Esophagus muscularis mucosa (tissue), 4 donors: ENCODE measurements at regions not wholly inside any gene's neighbourhood (a gene's known extent, or its start where the extent isn't known, plus 50 kb on each side); places are given as distances from the start of the nearest gene placed in this dataset.

Experiments used
- DNase-seq: peaks from one replicate; pipeline ENCODE4 v3.0.0-alpha.2; 2017; ENCODE audit errors: extremely low spot score
- H3K27ac ChIP-seq, 4 donors: fragments of 200-600 bp; sonication (generic); replicated peaks in 1 of 4; 1 replicate in 3 of 4; 2 replicates in 1 of 4; pipeline ENCODE4 v1.5.1; 2016 to 2019; ENCODE audit warnings: mild to moderate bottlenecking in 1 of 4
- H3K27me3 ChIP-seq, 4 donors: fragments of 200-600 bp; sonication (generic); one replicate each; pipeline versions ENCODE4 v1.5.1 to v1.6.0; 2016 to 2019
- H3K36me3 ChIP-seq, 4 donors: fragments of 200-600 bp; sonication (generic); one replicate each; pipeline ENCODE4 v1.5.1; 2016 to 2019
- H3K4me1 ChIP-seq, 4 donors: fragments of 200-600 bp; sonication (generic); one replicate each; pipeline ENCODE4 v1.5.1; 2016 to 2019
- H3K4me3 ChIP-seq, 4 donors: fragments of 200-600 bp; sonication (generic); 1 replicate in 2 of 4; 2 replicates in 2 of 4; pipeline ENCODE4 v1.5.1; 2016 to 2019; ENCODE audit warnings: mild to moderate bottlenecking in 4 of 4, moderate library complexity in 1 of 4
- H3K9me3 ChIP-seq, 4 donors: fragments of 200-600 bp; sonication (generic); 1 replicate in 3 of 4; 2 replicates in 1 of 4; pipeline ENCODE4 v1.5.1; 2016 to 2019
- EP300 ChIP-seq: sonication (generic); formaldehyde crosslinking; IDR thresholded peaks from one replicate; pipeline ENCODE4 v1.6.1; 2017; ENCODE audit warnings: antibody characterized with exemption
- POLR2A ChIP-seq: fragments of 450-650 bp; IDR thresholded peaks from one replicate; pipeline ENCODE4 v1.6.1; 2017; ENCODE audit warnings: antibody characterized with exemption, moderate library complexity, mild to moderate bottlenecking, low read depth
- POLR2AphosphoS5 ChIP-seq, 2 donors: sonication (generic); formaldehyde crosslinking; IDR thresholded peaks; one replicate each; pipeline ENCODE4 v1.6.1; 2017; ENCODE audit warnings: antibody characterized with exemption in 2 of 2
- WGBS: methylation state at CpG from one replicate; pipeline ENCODE4 v1.1.5; 2018; 5-methylcytosine and 5-hydroxymethylcytosine counted together
- intact Hi-C: fragments of 100-400 bp; cut with DNase I; formaldehyde crosslinking; loops from one replicate; pipeline ENCODE4 v1.15.1; 2023
- TF ChIP-seq, protein P1 (sequence below), 3 experiments: fragments of 200-600 bp in 2 of 3; fragments of 450-650 bp in 1 of 3; sonication (generic) in 2 of 3; IDR thresholded peaks; one replicate each; pipeline ENCODE4 v1.5.1; 2017 to 2019; ENCODE audit warnings: antibody characterized with exemption in 3 of 3, mild to moderate bottlenecking in 2 of 3, moderate library complexity in 1 of 3

DNA sequence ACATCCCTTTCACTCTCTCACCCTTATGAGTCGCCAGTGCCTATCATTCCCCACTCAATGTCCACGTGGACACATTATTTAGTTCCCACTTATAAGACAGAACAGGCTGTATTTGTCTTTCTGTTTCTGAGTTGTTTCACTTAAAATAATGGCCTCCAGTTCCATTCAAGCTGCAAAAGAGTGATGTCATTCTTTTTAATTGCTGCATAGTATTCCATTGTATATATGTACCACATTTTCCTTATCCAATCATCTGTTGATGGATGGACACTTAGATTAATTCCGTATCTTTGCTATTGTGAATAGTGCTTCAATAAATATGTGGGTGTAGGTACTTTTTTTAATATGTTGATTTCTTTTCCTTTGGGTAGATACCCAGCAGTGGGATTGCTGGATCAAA, 79.1 kb downstream of the ZNF365 start:
- intact Hi-C loops = no loop called here
- peaks cover 0 to 5% (median 0%) of the 10 kb centered on the region in 4 donors for H3K4me1 ChIP-seq
- no peak for TF ChIP-seq EP300
- TF ChIP-seq POLR2AphosphoS5 (IDR thresholded peaks at IDR 0.05) = no peak
- no peak for TF ChIP-seq POLR2A
- TF ChIP-seq, protein P1, sequence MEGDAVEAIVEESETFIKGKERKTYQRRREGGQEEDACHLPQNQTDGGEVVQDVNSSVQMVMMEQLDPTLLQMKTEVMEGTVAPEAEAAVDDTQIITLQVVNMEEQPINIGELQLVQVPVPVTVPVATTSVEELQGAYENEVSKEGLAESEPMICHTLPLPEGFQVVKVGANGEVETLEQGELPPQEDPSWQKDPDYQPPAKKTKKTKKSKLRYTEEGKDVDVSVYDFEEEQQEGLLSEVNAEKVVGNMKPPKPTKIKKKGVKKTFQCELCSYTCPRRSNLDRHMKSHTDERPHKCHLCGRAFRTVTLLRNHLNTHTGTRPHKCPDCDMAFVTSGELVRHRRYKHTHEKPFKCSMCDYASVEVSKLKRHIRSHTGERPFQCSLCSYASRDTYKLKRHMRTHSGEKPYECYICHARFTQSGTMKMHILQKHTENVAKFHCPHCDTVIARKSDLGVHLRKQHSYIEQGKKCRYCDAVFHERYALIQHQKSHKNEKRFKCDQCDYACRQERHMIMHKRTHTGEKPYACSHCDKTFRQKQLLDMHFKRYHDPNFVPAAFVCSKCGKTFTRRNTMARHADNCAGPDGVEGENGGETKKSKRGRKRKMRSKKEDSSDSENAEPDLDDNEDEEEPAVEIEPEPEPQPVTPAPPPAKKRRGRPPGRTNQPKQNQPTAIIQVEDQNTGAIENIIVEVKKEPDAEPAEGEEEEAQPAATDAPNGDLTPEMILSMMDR (IDR thresholded peaks at IDR 0.05) = no peak
- no peaks in the 10 kb centered on the region for H3K9me3 ChIP-seq
- 91% methylated on average over 3 of the region's 3 CpGs for WGBS
- H3K36me3 ChIP-seq = no peaks in the 10 kb centered on the region
- DNase-seq = no peak
- H3K27me3 ChIP-seq = no peaks in the 10 kb centered on the region
- H3K27ac ChIP-seq = no peak overlapping the region
- H3K4me3 ChIP-seq = no peak overlapping the region

DNA sequence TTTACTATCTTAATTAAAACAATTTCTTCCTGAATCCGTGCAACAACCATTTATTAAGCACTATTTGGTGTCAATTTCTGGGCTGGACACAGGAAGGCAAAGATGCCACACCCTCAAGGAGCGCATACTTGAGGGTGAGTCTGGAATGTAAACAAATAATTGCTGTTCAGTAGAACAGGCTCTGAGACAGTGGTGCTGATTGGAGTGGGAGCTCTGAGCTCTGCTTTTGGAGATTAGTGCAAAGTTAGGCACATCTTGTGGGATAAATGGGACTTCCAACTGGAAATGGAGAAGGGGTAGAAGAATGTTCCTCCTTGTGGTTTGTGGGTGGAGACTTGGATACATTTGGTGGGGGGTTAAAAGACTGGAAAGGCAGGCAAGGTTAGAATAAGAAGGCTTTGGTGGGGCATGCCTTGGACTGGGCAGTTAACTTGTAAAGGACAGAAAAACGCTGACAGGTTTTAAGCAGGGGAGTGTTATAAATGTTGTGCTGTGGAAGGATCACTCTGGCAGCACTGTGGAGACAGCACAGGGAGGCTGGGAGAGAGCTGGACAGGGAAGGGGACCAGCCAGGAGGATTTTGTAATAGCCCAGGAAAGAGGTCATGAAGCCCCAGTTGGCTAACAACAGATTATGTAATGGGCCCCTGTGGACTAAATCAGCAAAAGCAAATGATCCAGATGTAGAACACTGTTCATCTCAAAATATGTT, 80.7 kb downstream of the ZNF365 start:
- no peak overlapping the region for H3K4me3 ChIP-seq
- no peak for DNase-seq

DNA sequence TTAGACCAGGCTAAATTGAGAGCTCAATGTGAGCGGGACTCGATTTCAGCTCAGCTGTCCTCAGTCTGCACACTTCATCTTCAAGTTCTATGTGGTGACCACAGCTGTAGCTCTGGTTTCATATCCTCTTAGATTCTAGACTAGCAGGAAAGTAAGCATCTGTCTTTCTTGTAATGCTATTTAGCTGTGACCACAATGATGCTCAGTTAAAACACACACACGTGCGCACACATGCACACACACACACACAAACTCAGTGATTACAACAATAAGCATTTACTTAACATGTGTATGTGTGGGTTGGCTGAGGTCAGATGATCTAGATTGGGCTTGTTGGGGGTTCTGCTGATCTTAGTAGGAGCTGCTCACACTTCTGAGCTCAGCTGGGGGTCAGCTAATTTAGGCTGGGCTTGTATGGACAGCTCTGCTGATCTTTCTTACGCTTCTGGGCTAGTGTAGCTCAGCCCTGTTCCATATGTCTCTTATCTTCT, 82.5 kb downstream of the ZNF365 start:
- H3K27me3 ChIP-seq = no peaks in the 10 kb centered on the region
- H3K9me3 ChIP-seq = no peaks in the 10 kb centered on the region
- WGBS = 84% methylated on average over 5 of the region's 5 CpGs
- no peak overlapping the region for H3K27ac ChIP-seq
- no peak for DNase-seq
- intact Hi-C loops = no loop called here
- peaks cover 0 to 5% (median 2%) of the 10 kb centered on the region in 4 donors for H3K4me1 ChIP-seq
- H3K36me3 ChIP-seq = no peaks in the 10 kb centered on the region
- no peak overlapping the region for H3K4me3 ChIP-seq
- TF ChIP-seq EP300 (no peak), POLR2A (no peak), POLR2AphosphoS5 (IDR thresholded peaks at IDR 0.05) (no peak)
- TF ChIP-seq, protein P1 (IDR thresholded peaks at IDR 0.05) = no peak

More for the DNA sequence above, 80.7 kb downstream of the ZNF365 start:
- peak overlapping the region in 2 of 4 donors; percentile 5 to 34 for H3K27ac ChIP-seq
- intact Hi-C loops = no loop called here
- whole genome bisulfite sequencing = 56% methylated on average over 3 of the region's 3 CpGs
- H3K27me3 ChIP-seq = no peaks in the 10 kb centered on the region
- TF ChIP-seq POLR2AphosphoS5 (IDR thresholded peaks at IDR 0.05) (peak in 1 of 2 donors; percentile 22), EP300 (no peak)
- H3K9me3 ChIP-seq = no peaks in the 10 kb centered on the region
- peaks cover 0 to 5% (median 2%) of the 10 kb centered on the region in 4 donors for H3K4me1 ChIP-seq
- no peaks in the 10 kb centered on the region for H3K36me3 ChIP-seq

DNA sequence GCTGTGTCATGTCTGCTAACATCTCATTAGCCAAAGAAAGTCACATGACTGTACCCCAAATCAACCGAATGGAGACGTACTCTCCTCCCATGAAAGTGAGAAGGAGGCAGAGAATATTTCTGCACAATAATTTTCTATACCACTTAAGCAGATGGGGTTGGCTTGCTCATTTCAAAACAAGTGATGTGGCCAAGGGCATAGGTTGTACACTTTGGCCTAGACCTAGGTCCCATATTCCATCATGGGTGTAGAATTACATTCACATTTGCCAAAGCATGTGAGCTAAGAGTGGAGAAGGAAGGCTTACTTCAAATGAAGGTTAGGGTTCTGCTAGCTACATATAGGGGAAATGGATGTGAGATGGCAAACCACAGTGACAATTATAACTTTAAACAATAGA, 83.0 kb downstream of the ZNF365 start:
- Histone ChIP-seq H3K36me3 (no peaks in the 10 kb centered on the region), H3K4me1 (peaks cover 0 to 5% (median 2%) of the 10 kb centered on the region in 4 donors), H3K9me3 (no peaks in the 10 kb centered on the region), H3K4me3 (no peak overlapping the region), H3K27ac (no peak overlapping the region), H3K27me3 (no peaks in the 10 kb centered on the region)
- WGBS = 80% methylated on average over 2 of the region's 2 CpGs
- intact Hi-C loops = no loop called here
- TF ChIP-seq, protein P1 (IDR thresholded peaks at IDR 0.05) = no peak
- TF ChIP-seq EP300 (no peak), POLR2A (no peak), POLR2AphosphoS5 (IDR thresholded peaks at IDR 0.05) (no peak)
- DNase-seq = no peak

DNA sequence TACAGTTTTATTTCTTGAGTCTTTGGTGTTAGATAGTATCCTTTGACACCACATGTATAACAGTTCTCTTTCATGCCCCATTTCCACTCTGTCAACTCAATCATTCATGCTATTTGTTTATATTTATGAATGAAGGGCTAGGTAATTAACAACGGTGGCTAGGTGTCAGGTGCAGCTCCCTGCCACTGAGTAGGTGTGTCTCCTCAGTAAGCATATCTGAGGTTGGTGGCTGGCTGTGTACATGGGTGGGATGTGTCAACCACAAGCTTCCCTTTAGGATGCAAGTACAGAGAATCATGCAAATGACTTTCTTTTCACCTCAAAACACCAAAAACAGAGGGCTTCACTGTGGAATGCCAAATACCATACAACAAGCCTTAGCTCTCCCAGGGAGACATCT, 83.4 kb downstream of the ZNF365 start:
- Histone ChIP-seq H3K36me3 (no peaks in the 10 kb centered on the region), H3K4me1 (peaks cover 0 to 5% (median 2%) of the 10 kb centered on the region in 4 donors), H3K9me3 (no peaks in the 10 kb centered on the region), H3K4me3 (no peak overlapping the region), H3K27me3 (no peaks in the 10 kb centered on the region), H3K27ac (no peak overlapping the region)
- TF ChIP-seq POLR2A (no peak), POLR2AphosphoS5 (IDR thresholded peaks at IDR 0.05) (no peak), EP300 (no peak)
- TF ChIP-seq, protein P1 (IDR thresholded peaks at IDR 0.05) = no peak
- DNase-seq = no peak
- 77% methylated on average over 1 of the region's 1 CpG for WGBS
- intact Hi-C loops = no loop called here
